ENCODE measurements at regions not wholly inside any gene's neighbourhood (a gene's known extent, or its start where the extent isn't known, plus 50 kb on each side); places are given as distances from the start of the nearest gene placed in this dataset.
A peak's percentile ranks its signal among the peaks of the same experiment; 100 is the strongest.

- H3K4me2 ChIP-seq (ENCODE audit: insufficient read depth, low read length, poor library complexity, severe bottlenecking): no peak overlapping the region
- no peak overlapping the region for H4K8ac ChIP-seq (ENCODE audit: low read depth, low read length)
- H2BK12ac ChIP-seq (ENCODE audit: low read length): no peak overlapping the region
- no peak overlapping the region for H2BK120ac ChIP-seq (ENCODE audit: low read depth, low read length)
- H3K27ac ChIP-seq (replicated peaks; ENCODE audit: low read length): no peak overlapping the region
- no peak overlapping the region for H2AFZ ChIP-seq (ENCODE audit: low read length)
- H3K36me3 ChIP-seq (replicated peaks in 1 of 2; ENCODE audit: control insufficient read depth in 2 of 2, insufficient read depth in 2 of 2, low read length in 2 of 2): no peaks in the 10 kb centered on the region
- H3K18ac ChIP-seq (ENCODE audit: low read length): no peak overlapping the region
- H3K4me3 ChIP-seq (ENCODE audit: low read length in 2 of 2): no peak overlapping the region
- H3K79me1 ChIP-seq (ENCODE audit: low read depth, low read length): no peaks in the 10 kb centered on the region
- H3K27me3 ChIP-seq (ENCODE audit: control insufficient read depth in 3 of 3, insufficient read depth in 3 of 3, low read depth in 1 of 3, low read length in 3 of 3): no peaks in the 10 kb centered on the region
- DNase-seq (ENCODE audit: low spot score): no peak
- H2BK5ac ChIP-seq (ENCODE audit: low read length): no peak overlapping the region
- no peak overlapping the region for H4K91ac ChIP-seq (ENCODE audit: low read depth, low read length, poor library complexity)
- no peak overlapping the region for H3K14ac ChIP-seq (ENCODE audit: low read length)
- H3K9ac ChIP-seq (ENCODE audit: low read depth, low read length, poor library complexity): no peak overlapping the region
- H3K9me3 ChIP-seq (replicated peaks in 1 of 2; ENCODE audit: control insufficient read depth in 2 of 2, insufficient read depth in 1 of 2, low read depth in 1 of 2, low read length in 2 of 2): peaks cover 6 to 9% of the 10 kb centered on the region in 2 donors
- WGBS, 2 donors (ENCODE audit: extremely low coverage in 2 of 2, insufficient read length in 2 of 2, insufficient replicate concordance in 1 of 2): no CpG with 5 or more reads among the region's 3 CpGs
- H3K4ac ChIP-seq (ENCODE audit: low read length): no peak overlapping the region
- no peak overlapping the region for H2BK15ac ChIP-seq (ENCODE audit: low read length)
- H3K4me1 ChIP-seq (ENCODE audit: control insufficient read depth in 2 of 2, insufficient read depth in 1 of 2, low read depth in 1 of 2, low read length in 2 of 2): no peaks in the 10 kb centered on the region
- H2AK5ac ChIP-seq (ENCODE audit: low read depth, low read length): no peak overlapping the region
- no peak overlapping the region for H3K23ac ChIP-seq (ENCODE audit: low read depth, low read length, poor library complexity)
These were observed 734.2 kb upstream of the ALCAM start for GRCh38 chr3:104632521-104632920.

DNA sequence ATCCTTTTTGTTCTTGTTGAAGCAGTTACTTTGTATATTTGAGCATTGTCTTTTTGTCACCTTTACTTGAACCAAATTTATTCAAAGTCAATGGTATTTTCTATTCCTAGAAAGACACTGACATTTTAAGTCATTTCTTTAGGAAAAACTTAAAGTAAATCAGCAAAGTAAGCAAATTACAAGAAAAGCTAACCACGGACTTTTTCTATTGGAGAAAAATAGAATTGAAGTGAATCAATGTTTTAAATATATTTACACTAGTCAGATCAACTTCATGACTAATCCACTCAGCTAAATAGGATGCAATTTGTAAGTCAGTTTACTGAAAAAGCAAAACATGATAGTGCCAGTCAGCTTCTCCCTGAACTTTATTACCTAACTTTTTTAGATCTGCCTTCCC is 733.8 kb upstream of the ALCAM start:
- Histone ChIP-seq H2BK120ac (ENCODE audit: low read depth, low read length) (no peak overlapping the region), H2AFZ (ENCODE audit: low read length) (no peak overlapping the region), H2AK5ac (ENCODE audit: low read depth, low read length) (no peak overlapping the region), H3K79me1 (ENCODE audit: low read depth, low read length) (no peaks in the 10 kb centered on the region), H2BK12ac (ENCODE audit: low read length) (no peak overlapping the region), H3K4me1 (ENCODE audit: control insufficient read depth in 2 of 2, insufficient read depth in 1 of 2, low read depth in 1 of 2, low read length in 2 of 2) (no peaks in the 10 kb centered on the region), H4K8ac (ENCODE audit: low read depth, low read length) (no peak overlapping the region), H3K4me2 (ENCODE audit: insufficient read depth, low read length, poor library complexity, severe bottlenecking) (no peak overlapping the region), H3K4me3 (ENCODE audit: low read length in 2 of 2) (no peak overlapping the region), H3K23ac (ENCODE audit: low read depth, low read length, poor library complexity) (no peak overlapping the region), H3K18ac (ENCODE audit: low read length) (no peak overlapping the region), H3K4ac (ENCODE audit: low read length) (no peak overlapping the region), H4K91ac (ENCODE audit: low read depth, low read length, poor library complexity) (no peak overlapping the region), H3K9me3 (replicated peaks in 1 of 2; ENCODE audit: control insufficient read depth in 2 of 2, insufficient read depth in 1 of 2, low read depth in 1 of 2, low read length in 2 of 2) (peaks cover 6 to 9% of the 10 kb centered on the region in 2 donors), H3K27ac (replicated peaks; ENCODE audit: low read length) (no peak overlapping the region), H2BK5ac (ENCODE audit: low read length) (no peak overlapping the region), H3K36me3 (replicated peaks in 1 of 2; ENCODE audit: control insufficient read depth in 2 of 2, insufficient read depth in 2 of 2, low read length in 2 of 2) (no peaks in the 10 kb centered on the region), H3K27me3 (ENCODE audit: control insufficient read depth in 3 of 3, insufficient read depth in 3 of 3, low read depth in 1 of 3, low read length in 3 of 3) (no peaks in the 10 kb centered on the region), H2BK15ac (ENCODE audit: low read length) (no peak overlapping the region), H3K9ac (ENCODE audit: low read depth, low read length, poor library complexity) (no peak overlapping the region), H3K14ac (ENCODE audit: low read length) (no peak overlapping the region)
- DNase-seq (ENCODE audit: low spot score): no peak
- WGBS, 2 donors (ENCODE audit: extremely low coverage in 2 of 2, insufficient read length in 2 of 2, insufficient replicate concordance in 1 of 2): no CpG with 5 or more reads among the region's 1 CpG

DNA sequence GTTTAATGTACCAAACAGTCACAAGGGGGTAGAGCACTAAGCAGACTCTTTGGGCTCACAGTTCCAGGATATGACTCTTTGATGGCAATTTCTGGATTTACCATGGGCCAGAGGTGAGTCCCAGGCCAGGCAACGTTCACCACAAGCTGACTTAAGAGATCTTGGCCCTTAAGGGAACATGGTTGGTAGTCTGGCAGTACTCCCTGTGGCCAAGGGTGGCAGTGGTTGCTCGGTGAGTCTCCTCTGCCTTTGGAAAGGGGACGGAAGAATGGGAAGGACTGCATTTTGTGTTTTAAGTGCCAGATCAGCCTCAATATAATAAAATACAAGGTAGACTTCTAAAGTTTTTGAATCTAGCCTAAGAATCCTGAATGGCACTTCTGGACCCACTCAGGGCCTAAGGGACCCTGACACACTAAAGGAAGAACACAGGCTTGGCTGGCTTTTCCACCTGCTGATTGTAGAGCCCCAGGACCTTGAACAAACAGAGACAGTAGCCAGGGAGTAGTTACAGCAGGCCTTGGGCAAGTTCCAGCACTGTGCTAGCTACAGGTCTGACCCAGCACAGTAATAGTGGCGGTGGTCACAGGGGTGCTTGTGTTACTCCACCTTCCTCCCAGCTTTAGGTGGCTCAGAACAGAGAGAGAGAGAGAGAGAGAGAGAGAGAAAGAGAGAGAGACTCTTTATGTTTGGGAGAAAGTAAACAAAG is 730.7 kb upstream of the ALCAM start:
- Histone ChIP-seq H3K4me3 (ENCODE audit: low read length in 2 of 2) (no peak overlapping the region), H3K23ac (ENCODE audit: low read depth, low read length, poor library complexity) (no peak overlapping the region), H3K9ac (ENCODE audit: low read depth, low read length, poor library complexity) (no peak overlapping the region), H3K18ac (ENCODE audit: low read length) (no peak overlapping the region), H3K14ac (ENCODE audit: low read length) (no peak overlapping the region), H2BK5ac (ENCODE audit: low read length) (no peak overlapping the region), H3K36me3 (replicated peaks in 1 of 2; ENCODE audit: control insufficient read depth in 2 of 2, insufficient read depth in 2 of 2, low read length in 2 of 2) (no peaks in the 10 kb centered on the region), H3K9me3 (replicated peaks in 1 of 2; ENCODE audit: control insufficient read depth in 2 of 2, insufficient read depth in 1 of 2, low read depth in 1 of 2, low read length in 2 of 2) (peaks cover 3 to 8% of the 10 kb centered on the region in 2 donors), H3K27me3 (ENCODE audit: control insufficient read depth in 3 of 3, insufficient read depth in 3 of 3, low read depth in 1 of 3, low read length in 3 of 3) (no peaks in the 10 kb centered on the region), H4K8ac (ENCODE audit: low read depth, low read length) (no peak overlapping the region), H2BK15ac (ENCODE audit: low read length) (no peak overlapping the region), H3K4me1 (ENCODE audit: control insufficient read depth in 2 of 2, insufficient read depth in 1 of 2, low read depth in 1 of 2, low read length in 2 of 2) (no peaks in the 10 kb centered on the region), H3K79me1 (ENCODE audit: low read depth, low read length) (no peaks in the 10 kb centered on the region), H3K27ac (replicated peaks; ENCODE audit: low read length) (no peak overlapping the region), H2BK120ac (ENCODE audit: low read depth, low read length) (no peak overlapping the region), H3K4ac (ENCODE audit: low read length) (no peak overlapping the region), H2BK12ac (ENCODE audit: low read length) (no peak overlapping the region), H3K4me2 (ENCODE audit: insufficient read depth, low read length, poor library complexity, severe bottlenecking) (no peak overlapping the region), H2AFZ (ENCODE audit: low read length) (peak overlapping the region; percentile 64), H4K91ac (ENCODE audit: low read depth, low read length, poor library complexity) (no peak overlapping the region), H2AK5ac (ENCODE audit: low read depth, low read length) (no peak overlapping the region)
- no peak for DNase-seq (ENCODE audit: low spot score)
- WGBS, 2 donors (ENCODE audit: extremely low coverage in 2 of 2, insufficient read length in 2 of 2, insufficient replicate concordance in 1 of 2): no CpG with 5 or more reads among the region's 4 CpGs

GRCh38 chr3:104642827-104643226 is 723.9 kb upstream of the ALCAM start:
- H3K27me3 ChIP-seq (ENCODE audit: control insufficient read depth in 3 of 3, insufficient read depth in 3 of 3, low read depth in 1 of 3, low read length in 3 of 3): no peaks in the 10 kb centered on the region

More at GRCh38 chr3:104642827-104643226, 723.9 kb upstream of the ALCAM start:
- Histone ChIP-seq H3K9ac (ENCODE audit: low read depth, low read length, poor library complexity) (no peak overlapping the region), H2BK12ac (ENCODE audit: low read length) (no peak overlapping the region), H2AK5ac (ENCODE audit: low read depth, low read length) (no peak overlapping the region), H3K14ac (ENCODE audit: low read length) (no peak overlapping the region), H3K79me1 (ENCODE audit: low read depth, low read length) (no peaks in the 10 kb centered on the region), H3K27ac (replicated peaks; ENCODE audit: low read length) (no peak overlapping the region), H3K4me1 (ENCODE audit: control insufficient read depth in 2 of 2, insufficient read depth in 1 of 2, low read depth in 1 of 2, low read length in 2 of 2) (no peaks in the 10 kb centered on the region), H2AFZ (ENCODE audit: low read length) (no peak overlapping the region), H3K18ac (ENCODE audit: low read length) (no peak overlapping the region), H2BK15ac (ENCODE audit: low read length) (no peak overlapping the region), H3K4me2 (ENCODE audit: insufficient read depth, low read length, poor library complexity, severe bottlenecking) (no peak overlapping the region), H3K23ac (ENCODE audit: low read depth, low read length, poor library complexity) (no peak overlapping the region), H2BK5ac (ENCODE audit: low read length) (no peak overlapping the region), H3K9me3 (replicated peaks in 1 of 2; ENCODE audit: control insufficient read depth in 2 of 2, insufficient read depth in 1 of 2, low read depth in 1 of 2, low read length in 2 of 2) (peaks cover 0 to 3% of the 10 kb centered on the region in 2 donors), H2BK120ac (ENCODE audit: low read depth, low read length) (no peak overlapping the region), H4K91ac (ENCODE audit: low read depth, low read length, poor library complexity) (no peak overlapping the region), H4K8ac (ENCODE audit: low read depth, low read length) (no peak overlapping the region), H3K36me3 (replicated peaks in 1 of 2; ENCODE audit: control insufficient read depth in 2 of 2, insufficient read depth in 2 of 2, low read length in 2 of 2) (no peaks in the 10 kb centered on the region), H3K4me3 (ENCODE audit: low read length in 2 of 2) (no peak overlapping the region), H3K4ac (ENCODE audit: low read length) (no peak overlapping the region)
- no peak for DNase-seq (ENCODE audit: low spot score)
